Astrocyte of the spinal cord (primary cell): ENCODE measurements at regions not wholly inside any gene's neighbourhood (a gene's known extent, or its start where the extent isn't known, plus 50 kb on each side); places are given as distances from the start of the nearest gene placed in this dataset.
"Not testable (repeated sequence)": the region's sequence is repeated elsewhere in the genome, so short reads cannot be mapped to it uniquely, and the experiment has no call there.

ENCODE experiments used
- DNase-seq: peaks from one replicate; pipeline ENCODE4 v3.0.0; 2011; ENCODE audit warnings: low read depth, low spot score
- H3K4me3 ChIP-seq: 2 replicates; pipeline ENCODE4 v1.5.1; 2011; ENCODE audit warnings: low read depth, mild to moderate bottlenecking, low read length, moderate library complexity
- in situ Hi-C: cut with HindIII; loops from 2 replicates; pipeline ENCODE4 v1.10.0; 2017; ENCODE audit warnings: low sequenced_read_pairs
- TF ChIP-seq, protein P1 (sequence below): IDR thresholded peaks from 2 replicates; pipeline ENCODE4 v1.5.1; 2012; ENCODE audit warnings: low read depth, mild to moderate bottlenecking, low read length, inconsistent platforms

DNA sequence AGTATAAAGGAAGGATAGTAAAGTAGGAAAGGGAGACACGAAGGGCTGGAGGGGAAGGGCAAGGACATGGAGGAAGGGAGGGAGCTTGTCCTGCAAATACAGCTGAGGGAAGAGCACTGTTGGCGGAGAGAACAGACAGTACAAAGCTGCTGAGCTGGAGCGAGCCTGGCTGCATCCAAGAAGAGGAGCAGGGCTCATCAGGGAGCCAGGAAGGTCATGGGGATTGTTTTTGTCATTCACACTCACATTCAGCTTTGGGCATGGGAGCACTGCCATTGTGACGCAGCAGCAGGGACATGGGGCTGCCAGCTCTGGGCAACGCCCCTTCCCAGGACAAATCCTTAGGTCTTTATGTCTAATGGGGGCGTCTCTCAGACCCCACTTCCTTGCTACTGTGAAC lies 125.1 kb downstream of the COPS8 start:
- DNase-seq: no peak
- in situ Hi-C loops: no loop called here
- TF ChIP-seq, protein P1, sequence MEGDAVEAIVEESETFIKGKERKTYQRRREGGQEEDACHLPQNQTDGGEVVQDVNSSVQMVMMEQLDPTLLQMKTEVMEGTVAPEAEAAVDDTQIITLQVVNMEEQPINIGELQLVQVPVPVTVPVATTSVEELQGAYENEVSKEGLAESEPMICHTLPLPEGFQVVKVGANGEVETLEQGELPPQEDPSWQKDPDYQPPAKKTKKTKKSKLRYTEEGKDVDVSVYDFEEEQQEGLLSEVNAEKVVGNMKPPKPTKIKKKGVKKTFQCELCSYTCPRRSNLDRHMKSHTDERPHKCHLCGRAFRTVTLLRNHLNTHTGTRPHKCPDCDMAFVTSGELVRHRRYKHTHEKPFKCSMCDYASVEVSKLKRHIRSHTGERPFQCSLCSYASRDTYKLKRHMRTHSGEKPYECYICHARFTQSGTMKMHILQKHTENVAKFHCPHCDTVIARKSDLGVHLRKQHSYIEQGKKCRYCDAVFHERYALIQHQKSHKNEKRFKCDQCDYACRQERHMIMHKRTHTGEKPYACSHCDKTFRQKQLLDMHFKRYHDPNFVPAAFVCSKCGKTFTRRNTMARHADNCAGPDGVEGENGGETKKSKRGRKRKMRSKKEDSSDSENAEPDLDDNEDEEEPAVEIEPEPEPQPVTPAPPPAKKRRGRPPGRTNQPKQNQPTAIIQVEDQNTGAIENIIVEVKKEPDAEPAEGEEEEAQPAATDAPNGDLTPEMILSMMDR: no peak
- no peak overlapping the region for H3K4me3 ChIP-seq

DNA sequence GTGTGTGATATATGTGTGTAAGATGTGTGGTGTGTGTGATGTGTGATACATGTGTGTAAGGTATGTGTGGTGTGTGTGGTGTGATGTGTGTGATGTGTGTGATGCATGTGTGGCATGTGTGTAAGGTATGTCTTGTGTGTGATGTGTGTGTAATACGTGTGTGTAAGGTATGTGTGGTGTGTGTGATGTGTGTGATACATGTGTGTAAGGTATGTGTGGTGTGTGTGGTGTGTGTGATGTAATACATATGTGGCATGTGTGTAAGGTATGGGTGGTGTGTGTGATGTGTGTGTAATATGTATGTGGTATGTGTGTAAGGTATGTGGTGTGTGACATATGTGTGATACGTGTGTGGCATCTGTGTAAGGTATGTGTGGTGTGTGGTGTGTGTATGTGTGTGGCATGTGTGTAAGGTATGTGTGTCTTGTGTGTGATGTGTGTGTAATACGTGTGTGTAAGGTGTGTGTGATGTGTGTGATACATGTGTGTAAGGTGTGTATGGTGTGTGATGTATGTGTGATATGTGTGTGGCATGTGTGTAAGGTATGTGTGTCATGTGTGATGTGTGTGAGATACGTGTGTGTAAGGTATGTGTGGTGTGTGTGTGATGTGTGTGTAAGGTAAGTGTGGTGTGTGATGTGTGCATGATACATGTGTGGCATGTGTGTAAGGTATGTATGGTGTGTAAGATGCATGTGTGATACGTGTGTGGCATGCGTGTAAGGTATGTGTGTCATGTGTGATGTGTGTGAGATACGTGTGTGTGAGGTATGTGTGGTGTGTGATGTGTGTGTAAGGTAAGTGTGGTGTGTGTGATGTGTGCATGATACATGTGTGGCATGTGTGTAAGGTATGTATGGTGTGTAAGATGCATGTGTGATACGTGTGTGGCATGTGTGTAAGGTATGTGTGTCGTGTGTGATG lies 126.9 kb downstream of the COPS8 start:
- in situ Hi-C loops, H3K4me3 ChIP-seq, DNase-seq: not testable (repeated sequence)

DNA sequence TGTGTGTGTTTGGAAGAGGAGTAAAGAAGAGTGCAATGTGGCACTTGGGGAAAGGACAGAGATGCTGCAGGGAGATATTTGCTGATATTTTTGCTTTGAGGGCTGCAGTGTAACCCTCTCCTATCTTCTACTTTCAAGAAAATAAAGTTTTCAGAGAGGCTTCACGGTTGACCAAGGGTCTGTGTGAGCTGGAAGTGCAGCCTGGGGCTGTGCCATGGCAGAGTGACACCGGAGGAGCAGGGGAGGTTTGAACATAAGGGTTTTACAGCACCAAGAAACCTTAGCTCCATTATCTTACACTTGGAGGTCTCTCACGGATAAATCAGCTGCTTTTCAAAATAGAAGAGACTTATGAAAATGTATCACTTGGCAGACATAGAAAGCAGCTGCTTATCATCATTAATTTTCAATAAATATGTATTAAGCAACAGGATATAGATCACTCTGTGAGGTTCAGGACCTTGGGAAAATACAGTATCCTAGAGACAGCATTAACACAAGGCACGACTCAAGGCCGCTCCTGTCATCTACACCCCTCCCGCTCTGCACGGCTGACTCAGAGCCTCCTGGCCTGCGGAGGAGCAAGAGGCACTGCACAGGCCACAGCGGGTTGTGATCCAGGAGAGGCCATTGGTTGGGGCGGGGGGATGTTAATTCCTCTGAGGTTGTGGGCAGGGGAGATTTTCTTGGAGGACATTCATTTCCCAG lies 127.8 kb downstream of the COPS8 start:
- in situ Hi-C loops: no loop called here
- DNase-seq: peak; percentile 89
- H3K4me3 ChIP-seq: no peak overlapping the region
- TF ChIP-seq, protein P1: no peak

DNA sequence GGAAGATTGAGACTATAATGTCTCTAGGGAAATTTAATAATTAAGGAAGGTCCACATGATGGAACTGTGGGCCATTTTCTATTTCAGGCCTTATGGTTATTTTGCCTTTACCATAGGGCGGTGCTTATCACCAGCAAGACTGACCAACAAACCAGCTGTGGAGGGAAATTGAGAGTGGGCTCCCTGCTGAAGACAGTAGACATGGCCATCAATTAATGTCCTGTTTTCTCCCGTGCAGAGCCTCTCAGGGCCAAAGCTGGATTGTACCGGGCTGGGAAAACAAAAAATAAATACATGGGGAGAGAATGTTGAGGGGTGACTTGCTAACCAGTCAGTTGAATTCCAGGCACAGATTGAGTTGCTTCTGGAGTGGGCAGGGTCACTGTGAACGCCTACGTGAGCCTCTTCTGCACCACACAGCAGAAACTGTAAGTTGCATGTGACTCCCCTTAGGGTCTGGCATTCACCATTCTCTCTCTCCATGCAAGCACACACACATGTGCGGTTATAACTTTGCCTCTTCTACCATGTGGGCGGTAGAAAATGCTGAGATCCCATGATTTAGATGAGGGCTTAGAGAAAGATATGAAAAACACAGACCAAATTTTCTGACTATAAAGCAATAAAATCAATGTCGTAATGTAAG lies 128.5 kb downstream of the COPS8 start:
- TF ChIP-seq, protein P1: no peak
- no peak for DNase-seq
- no peak overlapping the region for H3K4me3 ChIP-seq
- in situ Hi-C loops: no loop called here

DNA sequence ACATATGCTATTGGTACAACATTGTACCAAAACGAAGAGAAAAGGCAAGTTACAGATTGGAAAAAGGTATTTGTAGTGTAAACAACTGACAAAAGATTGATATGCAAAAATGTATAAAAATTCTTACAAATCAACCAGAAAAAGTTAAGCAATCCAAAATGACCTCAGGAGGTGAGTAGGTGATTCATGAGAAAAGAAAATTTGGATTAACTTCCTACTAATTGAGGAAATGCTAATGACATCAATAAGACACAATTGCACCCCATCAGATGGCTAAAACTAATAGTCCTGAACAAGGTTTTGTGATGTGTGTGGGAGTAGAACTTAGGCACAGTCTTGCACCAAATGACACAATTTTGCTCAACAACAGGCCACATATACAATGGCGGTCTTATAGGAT lies 129.3 kb downstream of the COPS8 start:
- no peak overlapping the region for H3K4me3 ChIP-seq
- TF ChIP-seq, protein P1: no peak
- no peak for DNase-seq
- in situ Hi-C loops: no loop called here

DNA sequence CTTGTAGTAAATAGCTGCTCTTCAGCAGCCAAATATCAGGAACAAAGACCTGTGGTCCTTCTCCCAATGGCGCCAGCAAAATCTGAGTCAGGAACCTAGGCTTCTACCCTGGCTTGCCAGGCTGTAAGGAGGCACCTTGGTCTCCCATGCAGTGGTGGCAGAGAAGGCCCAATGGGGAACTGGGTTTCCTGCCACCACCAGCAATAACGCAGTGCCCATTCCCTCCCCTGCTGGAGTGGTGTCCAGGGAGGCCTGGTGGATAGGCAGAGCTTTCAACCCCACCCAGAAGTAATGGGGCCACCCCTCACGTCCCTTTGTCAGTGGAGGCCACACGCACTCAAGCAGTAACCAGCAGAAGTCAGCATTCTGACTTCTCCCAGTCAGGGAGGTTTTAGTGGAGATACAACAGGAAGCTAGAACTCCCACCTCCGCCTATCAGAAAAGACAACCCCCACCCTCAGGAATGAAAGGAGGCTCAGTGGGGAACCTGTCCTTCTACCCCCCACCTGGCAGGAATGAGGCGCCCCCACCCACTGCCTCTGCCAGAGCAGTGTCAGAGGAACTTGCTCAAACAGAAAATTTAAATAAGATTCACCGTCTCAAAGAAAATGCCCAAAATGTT lies 132.4 kb downstream of the COPS8 start:
- peak; percentile 57 for DNase-seq
- TF ChIP-seq, protein P1: no peak
- H3K4me3 ChIP-seq: no peak overlapping the region
- in situ Hi-C loops: no loop called here
